ENCODE measurements at regions not wholly inside any gene's neighbourhood (a gene's known extent, or its start where the extent isn't known, plus 50 kb on each side); places are given as distances from the start of the nearest gene placed in this dataset.
"Not testable (repeated sequence)": the region's sequence is repeated elsewhere in the genome, so short reads cannot be mapped to it uniquely, and the experiment has no call there.

DNA sequence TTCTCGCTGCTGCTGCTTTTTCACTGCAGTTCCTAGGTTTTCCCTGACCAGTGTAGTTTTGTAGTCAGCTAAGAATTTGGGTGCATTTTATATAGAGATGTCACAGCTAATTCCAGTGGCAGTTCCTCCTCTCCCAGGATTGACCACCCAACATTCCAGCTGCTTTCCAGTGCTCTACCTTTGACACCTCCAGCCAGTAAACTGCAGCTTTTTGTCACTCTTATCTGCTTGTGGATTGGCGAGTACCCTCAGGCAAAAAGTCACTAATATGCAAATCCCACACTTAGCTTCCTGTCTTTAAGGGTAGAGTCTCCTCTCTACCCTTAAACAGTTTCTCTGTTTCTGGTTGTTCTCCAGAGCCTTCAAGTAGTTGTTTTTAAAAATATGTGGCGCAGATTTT lies 146.9 kb upstream of the KCNG1 start:
- DNase-seq (ENCODE audit: low read depth) = no peak

DNA sequence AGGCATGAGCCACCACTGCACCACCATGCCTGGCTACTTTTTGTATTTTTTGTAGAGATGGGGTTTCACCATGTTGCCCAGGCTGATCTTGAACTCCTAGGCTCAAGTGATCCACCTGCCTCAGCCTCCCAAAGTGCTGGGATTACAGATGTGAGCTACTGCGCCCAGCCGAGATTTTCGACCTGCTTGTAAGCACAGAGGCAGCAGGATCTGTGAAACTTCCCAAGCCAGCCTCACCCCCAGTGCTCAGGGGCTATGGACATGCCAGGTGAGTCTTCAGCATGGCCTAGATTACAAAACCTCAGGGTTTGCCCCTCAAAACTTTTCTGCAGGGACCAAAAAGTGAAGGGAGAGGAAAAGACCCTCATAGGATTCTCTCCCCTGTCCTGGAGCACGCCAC lies 145.0 kb upstream of the KCNG1 start:
- H3K4me3 ChIP-seq (ENCODE audit: control insufficient read depth, low read depth, low read length); DNase-seq (ENCODE audit: low read depth): not testable (repeated sequence)

More for the DNA sequence above, 146.9 kb upstream of the KCNG1 start:
- H3K4me3 ChIP-seq (ENCODE audit: control insufficient read depth, low read depth, low read length) = no peak overlapping the region
- TF ChIP-seq CTCF (IDR thresholded peaks at IDR 0.05; ENCODE audit: control insufficient read depth, insufficient read depth, low read depth, low read length, missing control alignments) = no peak

- no peak for DNase-seq (ENCODE audit: low read depth)
- no peak for TF ChIP-seq CTCF (IDR thresholded peaks at IDR 0.05; ENCODE audit: control insufficient read depth, insufficient read depth, low read depth, low read length, missing control alignments)
- no peak overlapping the region for H3K4me3 ChIP-seq (ENCODE audit: control insufficient read depth, low read depth, low read length)
Measured at GRCh38 chr20:51166489-51166888, 143.6 kb upstream of the KCNG1 start.

DNA sequence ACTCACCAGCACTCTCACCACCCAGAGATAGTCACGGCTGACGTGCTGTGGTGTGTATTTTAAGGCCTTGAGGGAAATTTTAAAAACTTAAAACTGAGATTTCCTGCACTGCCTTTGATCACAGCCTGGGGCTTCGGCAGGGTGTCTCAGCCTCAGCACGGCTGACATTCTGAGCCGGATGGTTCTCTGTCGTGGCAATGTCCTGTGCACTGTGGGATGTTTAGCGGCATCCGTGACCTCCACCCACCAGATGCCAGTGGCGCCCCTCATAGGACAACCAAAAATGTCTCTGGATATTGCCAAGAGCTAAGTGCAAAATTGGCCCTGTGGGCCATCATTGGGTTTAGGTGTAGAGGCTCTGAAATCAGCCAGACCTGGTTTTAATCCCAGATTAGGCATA lies 142.2 kb upstream of the KCNG1 start:
- no peak overlapping the region for H3K4me3 ChIP-seq (ENCODE audit: control insufficient read depth, low read depth, low read length)
- no peak for TF ChIP-seq CTCF (IDR thresholded peaks at IDR 0.05; ENCODE audit: control insufficient read depth, insufficient read depth, low read depth, low read length, missing control alignments)
- DNase-seq (ENCODE audit: low read depth) = no peak

DNA sequence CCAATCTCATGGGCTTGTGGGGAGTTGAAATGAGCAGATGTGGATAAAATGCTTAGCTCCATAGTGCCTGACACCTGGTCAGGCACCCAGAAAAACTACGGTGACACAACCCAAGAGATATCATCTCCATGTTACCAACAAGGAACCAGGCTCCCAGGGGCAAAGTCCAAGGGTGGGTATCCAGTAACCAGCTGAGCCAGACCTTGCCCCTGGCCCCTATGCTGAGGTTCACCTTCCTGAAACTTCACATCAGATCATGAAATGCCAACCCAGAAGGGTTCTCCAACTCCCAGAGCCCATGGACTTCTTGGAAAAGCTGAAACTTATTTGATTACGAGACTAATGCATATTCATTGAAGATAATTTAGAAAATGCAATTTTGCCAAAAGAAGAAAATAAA lies 141.8 kb upstream of the KCNG1 start:
- DNase-seq (ENCODE audit: low read depth) = no peak
- TF ChIP-seq CTCF (IDR thresholded peaks at IDR 0.05; ENCODE audit: control insufficient read depth, insufficient read depth, low read depth, low read length, missing control alignments) = no peak
- no peak overlapping the region for H3K4me3 ChIP-seq (ENCODE audit: control insufficient read depth, low read depth, low read length)

GRCh38 chr20:51163996-51164600 lies 141.2 kb upstream of the KCNG1 start:
- no peak for DNase-seq (ENCODE audit: low read depth)
- H3K4me3 ChIP-seq (ENCODE audit: control insufficient read depth, low read depth, low read length) = no peak overlapping the region
- TF ChIP-seq CTCF (IDR thresholded peaks at IDR 0.05; ENCODE audit: control insufficient read depth, insufficient read depth, low read depth, low read length, missing control alignments) = no peak

GRCh38 chr20:51162015-51162414 lies 139.1 kb upstream of the KCNG1 start:
- DNase-seq (ENCODE audit: low read depth) = no peak
- no peak for TF ChIP-seq CTCF (IDR thresholded peaks at IDR 0.05; ENCODE audit: control insufficient read depth, insufficient read depth, low read depth, low read length, missing control alignments)
- no peak overlapping the region for H3K4me3 ChIP-seq (ENCODE audit: control insufficient read depth, low read depth, low read length)

Data from AG09309 (cell line).